ENCODE measurements at regions not wholly inside any gene's neighbourhood (a gene's known extent, or its start where the extent isn't known, plus 50 kb on each side); places are given as distances from the start of the nearest gene placed in this dataset.
"Not testable (repeated sequence)": the region's sequence is repeated elsewhere in the genome, so short reads cannot be mapped to it uniquely, and the experiment has no call there.

DNA sequence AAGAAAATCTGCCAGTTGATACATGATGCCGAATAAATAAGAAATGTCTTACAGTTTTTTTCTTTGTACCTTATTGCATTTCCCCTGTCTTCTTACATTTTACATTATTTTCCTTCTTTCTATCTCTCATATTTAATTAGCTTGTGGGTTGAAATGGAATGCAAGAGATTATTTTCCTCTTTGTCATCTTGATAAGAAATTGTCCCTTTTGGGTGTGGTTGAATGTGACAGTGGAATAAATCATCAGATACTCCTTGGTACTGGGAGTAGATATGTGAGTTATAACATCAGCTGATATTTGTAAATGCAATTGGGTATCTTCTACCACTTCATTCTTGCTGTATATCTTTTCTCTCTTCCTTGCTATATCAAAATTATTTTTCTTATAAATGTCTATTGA, 997.4 kb downstream of the RAPGEF2 start:
- Mint-ChIP-seq H3K27me3 (ENCODE audit: low read depth, unreplicated experiment) (no peaks in the 10 kb centered on the region), H3K4me1 (ENCODE audit: low read depth, unreplicated experiment) (no peaks in the 10 kb centered on the region), H3K27ac (ENCODE audit: unreplicated experiment) (no peak overlapping the region), H3K9me3 (ENCODE audit: unreplicated experiment) (no peaks in the 10 kb centered on the region), H3K36me3 (ENCODE audit: low read depth, unreplicated experiment) (no peaks in the 10 kb centered on the region), H3K4me3 (ENCODE audit: unreplicated experiment) (no peak overlapping the region)
- Histone ChIP-seq H3K9me3 (ENCODE audit: insufficient read depth, low read depth, low read length) (no peaks in the 10 kb centered on the region), H3K4me2 (ENCODE audit: low read length) (no peak overlapping the region), H3K4me1 (ENCODE audit: insufficient read depth, low read length) (no peaks in the 10 kb centered on the region), H3K27ac (ENCODE audit: low read depth, low read length) (no peak overlapping the region), H3K9ac (ENCODE audit: low read length) (no peak overlapping the region), H3K36me3 (ENCODE audit: insufficient read depth, low read length) (no peaks in the 10 kb centered on the region), H3K27me3 (ENCODE audit: insufficient read depth, low read length) (no peaks in the 10 kb centered on the region), H2AFZ (ENCODE audit: low read depth, low read length) (no peak overlapping the region), H3K4me3 (ENCODE audit: insufficient read depth, low read depth, low read length) (no peak overlapping the region), H4K20me1 (ENCODE audit: insufficient read depth, low read length) (no peaks in the 10 kb centered on the region), H3K79me2 (ENCODE audit: insufficient read depth, low read length) (no peaks in the 10 kb centered on the region)
- DNase-seq (ENCODE audit: low read depth) (no peak), FAIRE-seq (no peak)
- TF ChIP-seq EZH2 (IDR thresholded peaks at IDR 0.05; ENCODE audit: insufficient read depth, low read length), result no peak
- TF ChIP-seq, protein P1, sequence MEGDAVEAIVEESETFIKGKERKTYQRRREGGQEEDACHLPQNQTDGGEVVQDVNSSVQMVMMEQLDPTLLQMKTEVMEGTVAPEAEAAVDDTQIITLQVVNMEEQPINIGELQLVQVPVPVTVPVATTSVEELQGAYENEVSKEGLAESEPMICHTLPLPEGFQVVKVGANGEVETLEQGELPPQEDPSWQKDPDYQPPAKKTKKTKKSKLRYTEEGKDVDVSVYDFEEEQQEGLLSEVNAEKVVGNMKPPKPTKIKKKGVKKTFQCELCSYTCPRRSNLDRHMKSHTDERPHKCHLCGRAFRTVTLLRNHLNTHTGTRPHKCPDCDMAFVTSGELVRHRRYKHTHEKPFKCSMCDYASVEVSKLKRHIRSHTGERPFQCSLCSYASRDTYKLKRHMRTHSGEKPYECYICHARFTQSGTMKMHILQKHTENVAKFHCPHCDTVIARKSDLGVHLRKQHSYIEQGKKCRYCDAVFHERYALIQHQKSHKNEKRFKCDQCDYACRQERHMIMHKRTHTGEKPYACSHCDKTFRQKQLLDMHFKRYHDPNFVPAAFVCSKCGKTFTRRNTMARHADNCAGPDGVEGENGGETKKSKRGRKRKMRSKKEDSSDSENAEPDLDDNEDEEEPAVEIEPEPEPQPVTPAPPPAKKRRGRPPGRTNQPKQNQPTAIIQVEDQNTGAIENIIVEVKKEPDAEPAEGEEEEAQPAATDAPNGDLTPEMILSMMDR (IDR thresholded peaks at IDR 0.05; ENCODE audit: insufficient read depth, low read depth, low read length), result no peak

DNA sequence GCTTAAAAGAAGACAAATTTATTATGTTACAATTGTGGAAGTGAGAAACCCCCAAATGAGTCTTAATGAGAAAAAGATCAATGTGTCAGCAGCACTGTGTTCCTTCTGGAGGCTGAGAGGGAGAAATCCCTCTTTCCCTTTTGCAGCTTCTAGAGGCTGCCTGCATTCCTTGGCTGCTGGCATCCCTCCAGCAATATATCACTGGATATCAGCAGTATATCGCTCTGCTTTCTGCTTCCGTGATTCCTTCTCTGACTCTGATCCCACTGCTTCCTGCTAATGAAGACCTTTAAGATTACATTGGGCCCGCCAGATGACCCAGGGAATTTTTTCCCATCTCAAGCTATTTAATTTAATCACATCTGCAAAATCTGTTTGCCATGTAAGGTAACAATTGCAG, 1008.0 kb downstream of the RAPGEF2 start:
- TF ChIP-seq EZH2 (IDR thresholded peaks at IDR 0.05; ENCODE audit: insufficient read depth, low read length), result no peak
- TF ChIP-seq, protein P1 (IDR thresholded peaks at IDR 0.05; ENCODE audit: insufficient read depth, low read depth, low read length), result no peak
- H3K9me3 ChIP-seq (ENCODE audit: insufficient read depth, low read depth, low read length), result peaks cover 6% of the 10 kb centered on the region
- peaks cover 2% of the 10 kb centered on the region for H3K36me3 Mint-ChIP-seq (ENCODE audit: low read depth, unreplicated experiment)
- H4K20me1 ChIP-seq (ENCODE audit: insufficient read depth, low read length), result no peaks in the 10 kb centered on the region
- H3K4me1 ChIP-seq (ENCODE audit: insufficient read depth, low read length), result no peaks in the 10 kb centered on the region
- no peaks in the 10 kb centered on the region for H3K27me3 ChIP-seq (ENCODE audit: insufficient read depth, low read length)
- DNase-seq (ENCODE audit: low read depth) (no peak), FAIRE-seq (no peak)
- H3K9ac ChIP-seq (ENCODE audit: low read length), result no peak overlapping the region
- H3K4me2 ChIP-seq (ENCODE audit: low read length), result no peak overlapping the region
- H3K9me3 Mint-ChIP-seq (ENCODE audit: unreplicated experiment), result peaks cover 17% of the 10 kb centered on the region
- H3K4me3 ChIP-seq (ENCODE audit: insufficient read depth, low read depth, low read length), result no peak overlapping the region
- no peaks in the 10 kb centered on the region for H3K36me3 ChIP-seq (ENCODE audit: insufficient read depth, low read length)
- no peak overlapping the region for H2AFZ ChIP-seq (ENCODE audit: low read depth, low read length)
- no peak overlapping the region for H3K27ac Mint-ChIP-seq (ENCODE audit: unreplicated experiment)
- no peak overlapping the region for H3K27ac ChIP-seq (ENCODE audit: low read depth, low read length)
- no peaks in the 10 kb centered on the region for H3K27me3 Mint-ChIP-seq (ENCODE audit: low read depth, unreplicated experiment)
- H3K79me2 ChIP-seq (ENCODE audit: insufficient read depth, low read length), result no peaks in the 10 kb centered on the region
- H3K4me3 Mint-ChIP-seq (ENCODE audit: unreplicated experiment), result no peak overlapping the region
- H3K4me1 Mint-ChIP-seq (ENCODE audit: low read depth, unreplicated experiment), result no peaks in the 10 kb centered on the region

GRCh38 chr4:160117686-160118085, 1014.8 kb downstream of the RAPGEF2 start:
- no peak for FAIRE-seq
- no peaks in the 10 kb centered on the region for H4K20me1 ChIP-seq (ENCODE audit: insufficient read depth, low read length)
- Mint-ChIP-seq H3K27me3 (ENCODE audit: low read depth, unreplicated experiment) (no peaks in the 10 kb centered on the region), H3K27ac (ENCODE audit: unreplicated experiment) (no peak overlapping the region), H3K4me1 (ENCODE audit: low read depth, unreplicated experiment) (no peaks in the 10 kb centered on the region), H3K4me3 (ENCODE audit: unreplicated experiment) (no peak overlapping the region), H3K9me3 (ENCODE audit: unreplicated experiment) (peaks cover 8% of the 10 kb centered on the region), H3K36me3 (ENCODE audit: low read depth, unreplicated experiment) (no peaks in the 10 kb centered on the region)
- no peaks in the 10 kb centered on the region for H3K79me2 ChIP-seq (ENCODE audit: insufficient read depth, low read length)
- no peaks in the 10 kb centered on the region for H3K4me1 ChIP-seq (ENCODE audit: insufficient read depth, low read length)
- no peak overlapping the region for H3K27ac ChIP-seq (ENCODE audit: low read depth, low read length)
- TF ChIP-seq EZH2 (IDR thresholded peaks at IDR 0.05; ENCODE audit: insufficient read depth, low read length), result no peak
- TF ChIP-seq, protein P1 (IDR thresholded peaks at IDR 0.05; ENCODE audit: insufficient read depth, low read depth, low read length), result no peak
- H3K9me3 ChIP-seq (ENCODE audit: insufficient read depth, low read depth, low read length), result no peaks in the 10 kb centered on the region
- H3K27me3 ChIP-seq (ENCODE audit: insufficient read depth, low read length), result no peaks in the 10 kb centered on the region
- no peak overlapping the region for H3K4me3 ChIP-seq (ENCODE audit: insufficient read depth, low read depth, low read length)
- DNase-seq (ENCODE audit: low read depth), result no peak
- H3K4me2 ChIP-seq (ENCODE audit: low read length), result no peak overlapping the region
- H2AFZ ChIP-seq (ENCODE audit: low read depth, low read length), result no peak overlapping the region
- H3K9ac ChIP-seq (ENCODE audit: low read length), result no peak overlapping the region
- no peaks in the 10 kb centered on the region for H3K36me3 ChIP-seq (ENCODE audit: insufficient read depth, low read length)

GRCh38 chr4:160125576-160126287, 1022.9 kb downstream of the RAPGEF2 start:
- H3K36me3 Mint-ChIP-seq (ENCODE audit: low read depth, unreplicated experiment); H2AFZ ChIP-seq (ENCODE audit: low read depth, low read length); FAIRE-seq; H3K4me1 ChIP-seq (ENCODE audit: insufficient read depth, low read length); H3K79me2 ChIP-seq (ENCODE audit: insufficient read depth, low read length); H3K27ac ChIP-seq (ENCODE audit: low read depth, low read length); H3K9ac ChIP-seq (ENCODE audit: low read length); H3K4me3 Mint-ChIP-seq (ENCODE audit: unreplicated experiment); H3K4me3 ChIP-seq (ENCODE audit: insufficient read depth, low read depth, low read length); H3K27me3 ChIP-seq (ENCODE audit: insufficient read depth, low read length); H3K36me3 ChIP-seq (ENCODE audit: insufficient read depth, low read length); H3K9me3 Mint-ChIP-seq (ENCODE audit: unreplicated experiment); DNase-seq (ENCODE audit: low read depth); H3K4me2 ChIP-seq (ENCODE audit: low read length); H3K27me3 Mint-ChIP-seq (ENCODE audit: low read depth, unreplicated experiment); H4K20me1 ChIP-seq (ENCODE audit: insufficient read depth, low read length); H3K9me3 ChIP-seq (ENCODE audit: insufficient read depth, low read depth, low read length); H3K27ac Mint-ChIP-seq (ENCODE audit: unreplicated experiment): not testable (repeated sequence)
- H3K4me1 Mint-ChIP-seq (ENCODE audit: low read depth, unreplicated experiment), result peaks cover 12% of the 10 kb centered on the region
